ENCODE measurements at regions not wholly inside any gene's neighbourhood (a gene's known extent, or its start where the extent isn't known, plus 50 kb on each side); places are given as distances from the start of the nearest gene placed in this dataset.

DNA sequence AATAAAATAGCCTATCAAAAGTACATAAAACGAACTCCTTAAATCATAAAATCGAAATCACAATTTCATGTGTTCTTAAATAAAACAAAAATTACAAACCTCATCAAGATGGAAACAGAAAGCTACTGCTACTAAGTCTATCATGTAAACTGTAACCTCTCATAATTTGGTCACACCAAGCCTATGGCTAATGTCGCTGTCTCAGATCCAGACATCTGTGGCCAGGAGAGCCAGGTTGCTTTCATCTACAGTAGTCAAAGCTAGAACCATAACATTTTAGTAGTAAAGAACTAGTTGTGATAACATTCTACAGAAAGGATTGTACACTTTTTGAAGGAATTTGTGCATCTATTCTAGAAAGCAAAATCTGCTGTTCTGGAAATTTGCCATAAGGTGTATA is 197.4 kb upstream of the MBNL1 start:
- no peak overlapping the region for H3K4me3 ChIP-seq (ENCODE audit: control insufficient read depth, low read depth, low read length)
- DNase-seq (ENCODE audit: low read depth), result no peak
- TF ChIP-seq, protein P1, sequence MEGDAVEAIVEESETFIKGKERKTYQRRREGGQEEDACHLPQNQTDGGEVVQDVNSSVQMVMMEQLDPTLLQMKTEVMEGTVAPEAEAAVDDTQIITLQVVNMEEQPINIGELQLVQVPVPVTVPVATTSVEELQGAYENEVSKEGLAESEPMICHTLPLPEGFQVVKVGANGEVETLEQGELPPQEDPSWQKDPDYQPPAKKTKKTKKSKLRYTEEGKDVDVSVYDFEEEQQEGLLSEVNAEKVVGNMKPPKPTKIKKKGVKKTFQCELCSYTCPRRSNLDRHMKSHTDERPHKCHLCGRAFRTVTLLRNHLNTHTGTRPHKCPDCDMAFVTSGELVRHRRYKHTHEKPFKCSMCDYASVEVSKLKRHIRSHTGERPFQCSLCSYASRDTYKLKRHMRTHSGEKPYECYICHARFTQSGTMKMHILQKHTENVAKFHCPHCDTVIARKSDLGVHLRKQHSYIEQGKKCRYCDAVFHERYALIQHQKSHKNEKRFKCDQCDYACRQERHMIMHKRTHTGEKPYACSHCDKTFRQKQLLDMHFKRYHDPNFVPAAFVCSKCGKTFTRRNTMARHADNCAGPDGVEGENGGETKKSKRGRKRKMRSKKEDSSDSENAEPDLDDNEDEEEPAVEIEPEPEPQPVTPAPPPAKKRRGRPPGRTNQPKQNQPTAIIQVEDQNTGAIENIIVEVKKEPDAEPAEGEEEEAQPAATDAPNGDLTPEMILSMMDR (conservative IDR thresholded peaks at IDR 0.05; ENCODE audit: control insufficient read depth, insufficient read depth, low read depth, low read length), result no peak

- H3K4me3 ChIP-seq (ENCODE audit: control insufficient read depth, low read depth, low read length), result no peak overlapping the region
- peak; percentile 73 for DNase-seq (ENCODE audit: low read depth)
- TF ChIP-seq, protein P1 (conservative IDR thresholded peaks at IDR 0.05; ENCODE audit: control insufficient read depth, insufficient read depth, low read depth, low read length), result peak; percentile 65
Observed at GRCh38 chr3:152071924-152072323, 196.8 kb upstream of the MBNL1 start.

DNA sequence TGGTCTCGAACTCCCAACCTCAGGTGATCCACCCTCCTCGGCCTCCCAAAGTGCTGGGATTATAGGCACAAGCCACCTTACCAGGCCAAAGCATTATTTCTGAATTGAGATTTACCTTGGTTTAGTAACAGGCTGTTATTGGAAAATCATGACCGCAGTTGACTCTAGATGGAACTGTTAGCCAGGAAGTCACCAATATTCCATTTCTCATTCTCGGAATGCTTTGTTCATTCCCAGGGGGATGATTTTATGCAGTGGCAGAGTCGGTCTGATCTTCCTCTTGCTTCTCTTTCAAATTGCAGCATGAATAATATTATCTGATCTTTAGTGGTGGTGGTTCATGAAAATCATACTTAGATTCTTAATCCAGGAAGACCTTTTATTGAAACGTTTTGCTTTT is 195.5 kb upstream of the MBNL1 start:
- DNase-seq (ENCODE audit: low read depth), result peak; percentile 69
- H3K4me3 ChIP-seq (ENCODE audit: control insufficient read depth, low read depth, low read length), result no peak overlapping the region
- TF ChIP-seq, protein P1 (conservative IDR thresholded peaks at IDR 0.05; ENCODE audit: control insufficient read depth, insufficient read depth, low read depth, low read length), result peak; percentile 37

GRCh38 chr3:152076148-152076547 is 192.6 kb upstream of the MBNL1 start:
- TF ChIP-seq, protein P1 (conservative IDR thresholded peaks at IDR 0.05; ENCODE audit: control insufficient read depth, insufficient read depth, low read depth, low read length), result peak; percentile 24

DNA sequence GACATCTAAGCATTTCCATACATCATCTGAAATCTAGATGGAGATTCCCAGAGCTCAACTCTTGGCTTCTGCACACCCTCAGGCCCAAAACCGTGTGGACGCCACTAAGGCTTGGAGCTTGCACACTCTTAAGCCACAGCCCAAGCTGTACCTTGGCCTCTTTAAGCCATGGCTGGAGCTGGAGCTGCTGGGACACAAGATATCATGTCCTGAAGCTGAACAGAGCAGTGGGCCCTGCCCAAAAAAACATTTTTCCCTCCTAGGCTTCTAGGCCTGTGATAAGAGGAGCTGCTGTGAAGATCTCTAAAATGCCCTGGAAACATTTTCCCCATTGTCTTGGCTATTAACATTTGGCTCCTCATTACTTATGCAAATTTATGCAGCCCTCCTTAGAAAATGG is 188.7 kb upstream of the MBNL1 start:
- no peak for DNase-seq (ENCODE audit: low read depth)
- no peak overlapping the region for H3K4me3 ChIP-seq (ENCODE audit: control insufficient read depth, low read depth, low read length)
- TF ChIP-seq, protein P1 (conservative IDR thresholded peaks at IDR 0.05; ENCODE audit: control insufficient read depth, insufficient read depth, low read depth, low read length), result no peak

More at GRCh38 chr3:152076148-152076547, 192.6 kb upstream of the MBNL1 start:
- DNase-seq (ENCODE audit: low read depth), result peak; percentile 50
- H3K4me3 ChIP-seq (ENCODE audit: control insufficient read depth, low read depth, low read length), result no peak overlapping the region

GRCh38 chr3:152083135-152083534 is 185.6 kb upstream of the MBNL1 start:
- TF ChIP-seq, protein P1 (conservative IDR thresholded peaks at IDR 0.05; ENCODE audit: control insufficient read depth, insufficient read depth, low read depth, low read length), result no peak

More at GRCh38 chr3:152083135-152083534, 185.6 kb upstream of the MBNL1 start:
- no peak overlapping the region for H3K4me3 ChIP-seq (ENCODE audit: control insufficient read depth, low read depth, low read length)
- DNase-seq (ENCODE audit: low read depth), result no peak
